Gastroesophageal sphincter (tissue), 4 donors: ENCODE measurements at regions not wholly inside any gene's neighbourhood (a gene's known extent, or its start where the extent isn't known, plus 50 kb on each side); places are given as distances from the start of the nearest gene placed in this dataset.

ENCODE experiments used
- ATAC-seq: fragments of 150-250 bp; one replicate; pipeline ENCODE4 v1.9.1; 2016; ENCODE audit warnings: mild to moderate bottlenecking, moderate library complexity
- H3K27ac ChIP-seq, 4 donors: fragments of 200-600 bp; sonication (generic) in 3 of 4; 1 replicate in 3 of 4; 2 replicates in 1 of 4; pipeline ENCODE4 v1.5.1; 2016 to 2019
- H3K27me3 ChIP-seq: fragments of 200-600 bp; sonication (generic); one replicate; pipeline ENCODE4 v1.5.1; 2019
- H3K36me3 ChIP-seq, 2 donors: fragments of 200-600 bp; sonication (generic); one replicate each; pipeline ENCODE4 v1.5.1; 2019; ENCODE audit warnings: control low read depth in 1 of 2
- H3K4me1 ChIP-seq, 3 donors: fragments of 200-600 bp; sonication (generic); 1 replicate in 2 of 3; 2 replicates in 1 of 3; pipeline ENCODE4 v1.5.1; 2016 to 2019; ENCODE audit warnings: control low read depth in 2 of 3
- H3K4me3 ChIP-seq, 2 donors: fragments of 200-600 bp; sonication (generic); one replicate each; pipeline ENCODE4 v1.5.1; 2019; ENCODE audit warnings: mild to moderate bottlenecking in 1 of 2, moderate library complexity in 1 of 2
- H3K9me3 ChIP-seq, 3 donors: fragments of 200-600 bp; sonication (generic); one replicate each; pipeline ENCODE4 v1.5.1; 2017 to 2019; ENCODE audit warnings: control low read depth in 2 of 3
- CTCF ChIP-seq, 4 experiments: fragments of 200-600 bp in 2 of 4; fragments of 450-650 bp in 2 of 4; sonication (generic) in 1 of 4; IDR thresholded peaks; one replicate each; pipeline ENCODE4 v1.5.1; 2017 to 2019; ENCODE audit warnings: antibody characterized with exemption in 4 of 4, mild to moderate bottlenecking in 2 of 4, moderate library complexity in 2 of 4
- EP300 ChIP-seq: sonication (generic); formaldehyde crosslinking; IDR thresholded peaks from one replicate; pipeline ENCODE4 v1.6.1; 2017; ENCODE audit warnings: antibody characterized with exemption, mild to moderate bottlenecking
- POLR2A ChIP-seq, 2 donors: fragments of 450-650 bp; IDR thresholded peaks; one replicate each; pipeline ENCODE4 v1.6.1; 2017; ENCODE audit warnings: antibody characterized with exemption in 2 of 2, mild to moderate bottlenecking in 2 of 2, moderate library complexity in 1 of 2
- POLR2AphosphoS5 ChIP-seq: sonication (generic); formaldehyde crosslinking; IDR thresholded peaks from one replicate; pipeline ENCODE4 v1.6.1; 2017; ENCODE audit warnings: antibody characterized with exemption
- WGBS, 2 donors: methylation state at CpG; one replicate each; pipeline ENCODE4 v1.1.5; 2018; ENCODE audit warnings: low coverage in 1 of 2; 5-methylcytosine and 5-hydroxymethylcytosine counted together

GRCh38 chr14:55979096-55979495 is 139.1 kb upstream of the PELI2 start:
- Histone ChIP-seq H3K36me3 (no peaks in the 10 kb centered on the region), H3K27me3 (no peaks in the 10 kb centered on the region), H3K4me1 (peaks cover 0 to 23% (median 5%) of the 10 kb centered on the region in 3 donors), H3K9me3 (peaks cover 0 to 12% (median 0%) of the 10 kb centered on the region in 3 donors), H3K27ac (no peak overlapping the region), H3K4me3 (no peak overlapping the region)
- WGBS, 2 donors = 76 to 85% methylated on average over 2 of the region's 2 CpGs
- no peak for ATAC-seq
- TF ChIP-seq EP300 = no peak

GRCh38 chr14:55979781-55980180 is 138.4 kb upstream of the PELI2 start:
- Histone ChIP-seq H3K27me3 (peaks cover 7% of the 10 kb centered on the region), H3K36me3 (no peaks in the 10 kb centered on the region), H3K4me1 (peaks cover 0 to 23% (median 5%) of the 10 kb centered on the region in 3 donors), H3K9me3 (peaks cover 0 to 12% (median 0%) of the 10 kb centered on the region in 3 donors), H3K4me3 (no peak overlapping the region), H3K27ac (no peak overlapping the region)
- 80 to 94% methylated on average over 1 of the region's 1 CpG for WGBS, 2 donors
- TF ChIP-seq EP300 (no peak), POLR2AphosphoS5 (no peak), POLR2A (IDR thresholded peaks at IDR 0.05) (no peak)
- no peak for ATAC-seq

- no peak for ATAC-seq
- TF ChIP-seq EP300 (no peak), POLR2A (IDR thresholded peaks at IDR 0.05) (no peak), POLR2AphosphoS5 (no peak), CTCF (IDR thresholded peaks at IDR 0.05) (no peak)
Measured at GRCh38 chr14:55980970-55981369, 137.2 kb upstream of the PELI2 start.

GRCh38 chr14:55986069-55986468 is 132.1 kb upstream of the PELI2 start:
- ATAC-seq = no peak
- Histone ChIP-seq H3K9me3 (peaks cover 0 to 4% (median 0%) of the 10 kb centered on the region in 3 donors), H3K27ac (no peak overlapping the region), H3K4me3 (no peak overlapping the region), H3K4me1 (no peaks in the 10 kb centered on the region), H3K27me3 (peaks cover 8% of the 10 kb centered on the region), H3K36me3 (no peaks in the 10 kb centered on the region)
- 33% methylated on average over 2 of the region's 2 CpGs for WGBS, 2 donors
- no peak for TF ChIP-seq POLR2A (IDR thresholded peaks at IDR 0.05)
- TF ChIP-seq POLR2AphosphoS5 = no peak
- TF ChIP-seq CTCF (IDR thresholded peaks at IDR 0.05) = no peak
- no peak for TF ChIP-seq EP300

More at GRCh38 chr14:55980970-55981369, 137.2 kb upstream of the PELI2 start:
- Histone ChIP-seq H3K4me1 (peaks cover 0 to 21% (median 5%) of the 10 kb centered on the region in 3 donors), H3K4me3 (no peak overlapping the region), H3K9me3 (peaks cover 0 to 12% (median 0%) of the 10 kb centered on the region in 3 donors), H3K27me3 (peaks cover 8% of the 10 kb centered on the region), H3K36me3 (no peaks in the 10 kb centered on the region), H3K27ac (no peak overlapping the region)

GRCh38 chr14:56000846-56001245 is 117.4 kb upstream of the PELI2 start:
- no peaks in the 10 kb centered on the region for H3K27me3 ChIP-seq
- 83 to 93% methylated on average over 3 of the region's 3 CpGs for WGBS, 2 donors
- no peak overlapping the region for H3K4me3 ChIP-seq
- no peaks in the 10 kb centered on the region for H3K36me3 ChIP-seq
- no peak for TF ChIP-seq EP300
- no peak for TF ChIP-seq POLR2A (IDR thresholded peaks at IDR 0.05)
- no peak for TF ChIP-seq CTCF (IDR thresholded peaks at IDR 0.05)
- TF ChIP-seq POLR2AphosphoS5 = no peak
- no peaks in the 10 kb centered on the region for H3K9me3 ChIP-seq
- H3K4me1 ChIP-seq = peaks cover 0 to 5% (median 3%) of the 10 kb centered on the region in 3 donors
- no peak overlapping the region for H3K27ac ChIP-seq
- no peak for ATAC-seq

GRCh38 chr14:56002342-56002741 is 115.9 kb upstream of the PELI2 start:
- Histone ChIP-seq H3K9me3 (no peaks in the 10 kb centered on the region), H3K4me1 (peaks cover 0 to 5% (median 3%) of the 10 kb centered on the region in 3 donors), H3K36me3 (no peaks in the 10 kb centered on the region), H3K4me3 (no peak overlapping the region), H3K27ac (no peak overlapping the region), H3K27me3 (no peaks in the 10 kb centered on the region)
- TF ChIP-seq EP300 = no peak
- no peak for TF ChIP-seq POLR2AphosphoS5
- TF ChIP-seq CTCF (IDR thresholded peaks at IDR 0.05) = no peak
- TF ChIP-seq POLR2A (IDR thresholded peaks at IDR 0.05) = no peak
- 54 to 71% methylated on average over 3 to 7 of the region's 7 CpGs for WGBS, 2 donors
- ATAC-seq = no peak
